ENCODE measurements at regions not wholly inside any gene's neighbourhood (a gene's known extent, or its start where the extent isn't known, plus 50 kb on each side); places are given as distances from the start of the nearest gene placed in this dataset.

GRCh38 chr1:162942916-162943559 lies 82.1 kb upstream of the CCDC190 start:
- DNase-seq (ENCODE audit: low read depth, low spot score) = peak; percentile 83
- no peak for TF ChIP-seq CTCF (IDR thresholded peaks at IDR 0.05; ENCODE audit: low read depth, low read length)
- in situ Hi-C loops (cut with HindIII; ENCODE audit: low sequenced_read_pairs) = no loop called here
- H3K4me3 ChIP-seq (ENCODE audit: low read depth, low read length) = no peak overlapping the region

GRCh38 chr1:162941024-162941423 lies 80.0 kb upstream of the CCDC190 start:
- in situ Hi-C loops (cut with HindIII; ENCODE audit: low sequenced_read_pairs) = no loop called here
- TF ChIP-seq CTCF (IDR thresholded peaks at IDR 0.05; ENCODE audit: low read depth, low read length) = no peak

GRCh38 chr1:162939035-162939434 lies 78.1 kb upstream of the CCDC190 start:
- no peak for DNase-seq (ENCODE audit: low read depth, low spot score)
- in situ Hi-C loops (cut with HindIII; ENCODE audit: low sequenced_read_pairs) = no loop called here
- no peak for TF ChIP-seq CTCF (IDR thresholded peaks at IDR 0.05; ENCODE audit: low read depth, low read length)
- no peak overlapping the region for H3K4me3 ChIP-seq (ENCODE audit: low read depth, low read length)

More at GRCh38 chr1:162941024-162941423, 80.0 kb upstream of the CCDC190 start:
- H3K4me3 ChIP-seq (ENCODE audit: low read depth, low read length) = no peak overlapping the region
- no peak for DNase-seq (ENCODE audit: low read depth, low spot score)

GRCh38 chr1:162937716-162938395 lies 76.9 kb upstream of the CCDC190 start:
- TF ChIP-seq CTCF (IDR thresholded peaks at IDR 0.05; ENCODE audit: low read depth, low read length) = no peak
- no peak overlapping the region for H3K4me3 ChIP-seq (ENCODE audit: low read depth, low read length)
- no peak for DNase-seq (ENCODE audit: low read depth, low spot score)
- in situ Hi-C loops (cut with HindIII; ENCODE audit: low sequenced_read_pairs) = no loop called here

- in situ Hi-C loops (cut with HindIII; ENCODE audit: low sequenced_read_pairs) = no loop called here
- H3K4me3 ChIP-seq (ENCODE audit: low read depth, low read length) = no peak overlapping the region
- DNase-seq (ENCODE audit: low read depth, low spot score) = no peak
- no peak for TF ChIP-seq CTCF (IDR thresholded peaks at IDR 0.05; ENCODE audit: low read depth, low read length)
Observed at GRCh38 chr1:162930976-162931560, 70.1 kb upstream of the CCDC190 start.

- DNase-seq (ENCODE audit: low read depth, low spot score) = no peak
- TF ChIP-seq CTCF (IDR thresholded peaks at IDR 0.05; ENCODE audit: low read depth, low read length) = no peak
- in situ Hi-C loops (cut with HindIII; ENCODE audit: low sequenced_read_pairs) = no loop called here
- no peak overlapping the region for H3K4me3 ChIP-seq (ENCODE audit: low read depth, low read length)
Observed at GRCh38 chr1:162930532-162930931, 69.6 kb upstream of the CCDC190 start.
